Ovary (tissue), 7 donors: ENCODE measurements at regions not wholly inside any gene's neighbourhood (a gene's known extent, or its start where the extent isn't known, plus 50 kb on each side); places are given as distances from the start of the nearest gene placed in this dataset.

Experiments
- DNase-seq, 5 donors: peaks; one replicate each; pipeline ENCODE4 v3.0.0-alpha.2; 2019 to 2020
- H3K27ac ChIP-seq, 2 donors: fragments of 200-600 bp; one replicate each; pipeline versions ENCODE4 v1.5.1 to v1.8.0; 2019 to 2022
- H3K27me3 ChIP-seq: fragments of 200-600 bp; one replicate; pipeline ENCODE4 v1.8.0; 2022
- H3K36me3 ChIP-seq: fragments of 200-600 bp; sonication (generic); one replicate; pipeline ENCODE4 v1.5.1; 2019
- H3K4me1 ChIP-seq: one replicate; pipeline ENCODE4 v1.8.1; 2013; ENCODE audit warnings: mild to moderate bottlenecking, moderate library complexity; ENCODE audit not compliant: insufficient read depth
- H3K4me3 ChIP-seq: fragments of 200-600 bp; sonication (generic); one replicate; pipeline ENCODE4 v1.5.1; 2017
- H3K9me3 ChIP-seq, 2 donors: fragments of 200-600 bp in 1 of 2; sonication (generic) in 1 of 2; one replicate each; pipeline versions ENCODE4 v1.5.1 to v1.8.1; 2013 to 2019; ENCODE audit warnings: mild to moderate bottlenecking in 1 of 2, moderate library complexity in 1 of 2
- CTCF ChIP-seq, 3 donors: fragments of 450-650 bp in 2 of 3; fragments of 200-600 bp in 1 of 3; IDR thresholded peaks; one replicate each; pipeline versions ENCODE4 v1.5.1 to v1.8.0; 2016 to 2022; ENCODE audit warnings: antibody characterized with exemption in 3 of 3, mild to moderate bottlenecking in 1 of 3
- EP300 ChIP-seq: sonication (generic); formaldehyde crosslinking; IDR thresholded peaks from one replicate; pipeline ENCODE4 v1.6.1; 2017; ENCODE audit warnings: antibody characterized with exemption
- POLR2A ChIP-seq: fragments of 450-650 bp; IDR thresholded peaks from one replicate; pipeline ENCODE4 v1.6.1; 2017; ENCODE audit warnings: antibody characterized with exemption, mild to moderate bottlenecking, moderate library complexity
- WGBS, 3 donors: extraction: QIAGEN DNeasy Blood & Tissue Kit in 1 of 3; methylation state at CpG; one replicate each; pipeline versions ENCODE4 v1.1.5 to v1.1.7; 2013 to 2017; 5-methylcytosine and 5-hydroxymethylcytosine counted together
- intact Hi-C, 4 donors: fragments of 100-400 bp; cut with DNase I; formaldehyde crosslinking; loops; one replicate each; pipeline versions ENCODE4 v1.11.0 to v1.15.1; 2022 to 2023
- donor health status: DM: no; HTN: no; CAD: no; lungs with moderate emphysema.
- donor health status: DM: no; HTN: no; CAD: no.
- donor health status: Bipolar disorder and iron deficiency.
- donor health status: DM: no; HTN: no; CAD: no.
- donor health status: DM: yes; HTN: yes; CAD: no.

GRCh38 chr9:87346061-87346665, 151.5 kb upstream of the DAPK1 start:
- TF ChIP-seq CTCF (IDR thresholded peaks at IDR 0.05) (no peak), POLR2A (no peak), EP300 (no peak)
- H3K27ac ChIP-seq, result no peak overlapping the region
- intact Hi-C loops, result no loop called here
- H3K4me1 ChIP-seq, result peaks cover 10% of the 10 kb centered on the region
- H3K9me3 ChIP-seq, result no peaks in the 10 kb centered on the region
- no peaks in the 10 kb centered on the region for H3K27me3 ChIP-seq
- no peaks in the 10 kb centered on the region for H3K36me3 ChIP-seq
- 12 to 22% (median 21%) methylated on average over 5 of the region's 5 CpGs for WGBS, 3 donors
- no peak for DNase-seq
- H3K4me3 ChIP-seq, result no peak overlapping the region

GRCh38 chr9:87350915-87351314, 146.8 kb upstream of the DAPK1 start:
- H3K27ac ChIP-seq, result peak overlapping the region in 1 of 2 donors; percentile 26
- no peaks in the 10 kb centered on the region for H3K27me3 ChIP-seq
- H3K4me1 ChIP-seq, result peaks cover 5% of the 10 kb centered on the region
- H3K9me3 ChIP-seq, result no peaks in the 10 kb centered on the region
- 3 to 16% (median 6%) methylated on average over 2 of the region's 2 CpGs for WGBS, 3 donors
- no peak for DNase-seq
- TF ChIP-seq CTCF (IDR thresholded peaks at IDR 0.05), result no peak
- no peak for TF ChIP-seq EP300
- no peak for TF ChIP-seq POLR2A
- intact Hi-C loops, result no loop called here
- no peak overlapping the region for H3K4me3 ChIP-seq
- H3K36me3 ChIP-seq, result no peaks in the 10 kb centered on the region

GRCh38 chr9:87353301-87353700, 144.4 kb upstream of the DAPK1 start:
- Histone ChIP-seq H3K27ac (no peak overlapping the region), H3K4me1 (peaks cover 5% of the 10 kb centered on the region), H3K36me3 (no peaks in the 10 kb centered on the region), H3K9me3 (no peaks in the 10 kb centered on the region), H3K4me3 (no peak overlapping the region), H3K27me3 (no peaks in the 10 kb centered on the region)
- TF ChIP-seq EP300 (no peak), CTCF (IDR thresholded peaks at IDR 0.05) (no peak), POLR2A (no peak)
- intact Hi-C loops, result no loop called here
- DNase-seq, result no peak
- 62 to 88% (median 78%) methylated on average over 3 of the region's 3 CpGs for WGBS, 3 donors

- peaks cover 5% of the 10 kb centered on the region for H3K4me1 ChIP-seq
- intact Hi-C loops, result no loop called here
- TF ChIP-seq POLR2A (no peak), EP300 (no peak), CTCF (IDR thresholded peaks at IDR 0.05) (no peak)
- no peaks in the 10 kb centered on the region for H3K27me3 ChIP-seq
- DNase-seq, result no peak
- no peak overlapping the region for H3K4me3 ChIP-seq
- no peak overlapping the region for H3K27ac ChIP-seq
- no peaks in the 10 kb centered on the region for H3K9me3 ChIP-seq
- H3K36me3 ChIP-seq, result no peaks in the 10 kb centered on the region
- 8 to 19% (median 8%) methylated on average over 1 of the region's 1 CpG for WGBS, 3 donors
Measured at GRCh38 chr9:87354147-87354546, 143.5 kb upstream of the DAPK1 start.
